ENCODE measurements at regions not wholly inside any gene's neighbourhood (a gene's known extent, or its start where the extent isn't known, plus 50 kb on each side); places are given as distances from the start of the nearest gene placed in this dataset.

DNA sequence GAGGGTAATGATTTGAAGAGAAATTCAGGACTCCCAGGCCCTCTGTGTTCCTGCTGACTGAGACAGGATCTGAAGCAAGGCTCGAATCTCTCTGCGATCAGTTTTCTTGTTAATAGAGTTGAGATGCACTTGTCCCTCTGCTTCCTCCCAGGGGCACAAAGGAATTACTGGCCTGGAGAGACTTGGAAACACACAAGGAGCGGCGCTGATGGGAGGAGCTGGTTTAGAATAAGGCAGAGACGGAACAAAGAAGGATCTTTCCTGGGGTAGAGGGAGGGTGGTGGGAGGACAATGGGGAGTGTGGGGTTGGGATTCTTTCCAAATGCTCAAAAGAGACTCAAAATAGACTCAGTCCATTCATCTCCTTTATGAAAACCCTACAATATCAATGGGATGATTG is 719.1 kb downstream of the UQCRFS1 start:
- H3K4me1 ChIP-seq: peaks cover 0 to 4% (median 0%) of the 10 kb centered on the region in 6 donors
- TF ChIP-seq, protein P1, sequence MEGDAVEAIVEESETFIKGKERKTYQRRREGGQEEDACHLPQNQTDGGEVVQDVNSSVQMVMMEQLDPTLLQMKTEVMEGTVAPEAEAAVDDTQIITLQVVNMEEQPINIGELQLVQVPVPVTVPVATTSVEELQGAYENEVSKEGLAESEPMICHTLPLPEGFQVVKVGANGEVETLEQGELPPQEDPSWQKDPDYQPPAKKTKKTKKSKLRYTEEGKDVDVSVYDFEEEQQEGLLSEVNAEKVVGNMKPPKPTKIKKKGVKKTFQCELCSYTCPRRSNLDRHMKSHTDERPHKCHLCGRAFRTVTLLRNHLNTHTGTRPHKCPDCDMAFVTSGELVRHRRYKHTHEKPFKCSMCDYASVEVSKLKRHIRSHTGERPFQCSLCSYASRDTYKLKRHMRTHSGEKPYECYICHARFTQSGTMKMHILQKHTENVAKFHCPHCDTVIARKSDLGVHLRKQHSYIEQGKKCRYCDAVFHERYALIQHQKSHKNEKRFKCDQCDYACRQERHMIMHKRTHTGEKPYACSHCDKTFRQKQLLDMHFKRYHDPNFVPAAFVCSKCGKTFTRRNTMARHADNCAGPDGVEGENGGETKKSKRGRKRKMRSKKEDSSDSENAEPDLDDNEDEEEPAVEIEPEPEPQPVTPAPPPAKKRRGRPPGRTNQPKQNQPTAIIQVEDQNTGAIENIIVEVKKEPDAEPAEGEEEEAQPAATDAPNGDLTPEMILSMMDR (IDR thresholded peaks at IDR 0.05 in 8 of 11, conservative IDR thresholded peaks at IDR 0.05 in 3 of 11): no peak
- TF ChIP-seq POLR2AphosphoS5 (IDR thresholded peaks at IDR 0.05) (no peak), POLR2A (IDR thresholded peaks at IDR 0.05) (no peak)
- no peak overlapping the region for H3K27ac ChIP-seq
- intact Hi-C loops (cut with DNase I; ENCODE audit: low total_unique reads): no loop called here
- DNase-seq: peak; percentile 20
- no peaks in the 10 kb centered on the region for H3K9me3 ChIP-seq
- no peaks in the 10 kb centered on the region for H3K27me3 ChIP-seq (replicated peaks in 1 of 7)
- 75 to 86% (median 80%) methylated on average over 5 of the region's 5 CpGs for WGBS, 5 donors
- no peak overlapping the region for H3K4me3 ChIP-seq
- H3K36me3 ChIP-seq: no peaks in the 10 kb centered on the region

DNA sequence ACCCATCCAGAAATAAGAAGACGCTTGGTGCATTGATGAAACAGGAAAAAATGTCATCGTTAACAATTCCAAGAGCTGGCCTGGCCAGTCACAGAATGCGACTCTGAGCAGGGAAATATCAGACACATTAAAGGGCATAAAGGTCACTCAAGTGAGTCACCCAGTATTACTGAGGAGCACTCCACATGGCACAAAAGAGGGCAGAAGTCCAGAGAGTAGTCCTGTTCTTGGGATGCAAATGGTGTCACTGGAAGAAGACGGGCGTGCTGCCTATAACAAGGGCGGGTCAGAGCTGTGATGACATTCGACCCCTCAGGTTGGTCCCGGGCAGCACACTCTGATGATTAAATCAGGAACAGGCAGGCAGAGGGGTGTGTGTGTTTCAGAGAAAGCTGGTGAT is 720.3 kb downstream of the UQCRFS1 start:
- H3K9me3 ChIP-seq: no peaks in the 10 kb centered on the region
- no peak overlapping the region for H3K27ac ChIP-seq
- no peaks in the 10 kb centered on the region for H3K27me3 ChIP-seq (replicated peaks in 1 of 7)
- TF ChIP-seq POLR2A (IDR thresholded peaks at IDR 0.05) (no peak), POLR2AphosphoS5 (IDR thresholded peaks at IDR 0.05) (no peak)
- TF ChIP-seq, protein P1 (IDR thresholded peaks at IDR 0.05 in 8 of 11, conservative IDR thresholded peaks at IDR 0.05 in 3 of 11): no peak
- DNase-seq: peak; percentile 19
- no peak overlapping the region for H3K4me3 ChIP-seq
- WGBS, 5 donors: 71 to 85% (median 79%) methylated on average over 8 of the region's 8 CpGs
- H3K4me1 ChIP-seq: peaks cover 0 to 9% (median 0%) of the 10 kb centered on the region in 6 donors
- H3K36me3 ChIP-seq: no peaks in the 10 kb centered on the region
- intact Hi-C loops (cut with DNase I; ENCODE audit: low total_unique reads): no loop called here

DNA sequence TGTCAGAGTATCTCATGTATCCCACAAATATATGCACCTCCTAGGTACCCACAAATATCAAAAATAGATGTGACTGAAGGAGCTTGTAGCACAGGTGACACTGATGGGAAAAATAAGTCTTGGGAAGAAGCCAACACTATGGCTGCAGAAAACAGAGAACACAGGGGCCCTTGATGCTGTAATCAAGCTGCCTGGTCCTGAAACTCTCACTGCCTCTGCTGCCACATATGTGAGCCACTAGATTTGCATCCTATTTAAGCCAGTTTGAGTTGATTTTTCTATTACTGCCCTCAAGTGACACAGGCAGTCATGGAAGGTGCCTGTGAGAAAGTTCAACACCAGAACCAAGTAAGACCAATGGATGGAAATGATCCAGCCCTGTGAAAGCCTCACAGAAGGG is 720.8 kb downstream of the UQCRFS1 start:
- TF ChIP-seq POLR2AphosphoS5 (IDR thresholded peaks at IDR 0.05) (no peak), POLR2A (IDR thresholded peaks at IDR 0.05) (no peak)
- TF ChIP-seq, protein P1 (IDR thresholded peaks at IDR 0.05 in 8 of 11, conservative IDR thresholded peaks at IDR 0.05 in 3 of 11): no peak
- H3K27ac ChIP-seq: no peak overlapping the region
- no peak for DNase-seq
- no peaks in the 10 kb centered on the region for H3K27me3 ChIP-seq (replicated peaks in 1 of 7)
- no peaks in the 10 kb centered on the region for H3K36me3 ChIP-seq
- intact Hi-C loops (cut with DNase I; ENCODE audit: low total_unique reads): no loop called here
- no peak overlapping the region for H3K4me3 ChIP-seq
- no peaks in the 10 kb centered on the region for H3K9me3 ChIP-seq
- H3K4me1 ChIP-seq: peaks cover 0 to 9% (median 0%) of the 10 kb centered on the region in 6 donors

DNA sequence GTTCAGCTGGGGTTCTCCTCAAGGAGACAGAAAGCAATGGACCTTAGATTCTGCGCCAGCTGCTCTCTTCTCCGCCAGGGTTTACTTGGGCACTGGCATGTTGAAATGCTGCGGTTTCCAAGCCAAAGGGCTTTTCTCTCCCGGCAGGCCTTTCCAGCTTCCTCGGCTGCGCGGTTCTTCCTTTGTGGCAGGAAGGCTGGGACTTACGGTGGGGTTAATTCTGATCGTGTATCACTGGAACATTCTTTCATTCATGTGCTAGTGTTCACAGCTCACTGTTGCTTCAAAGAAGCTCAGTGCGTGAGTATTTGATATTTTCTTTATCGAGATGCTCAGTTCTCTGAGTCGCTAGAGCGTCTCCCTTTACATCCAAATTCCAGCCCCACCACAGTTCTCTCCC is 723.2 kb downstream of the UQCRFS1 start:
- TF ChIP-seq POLR2AphosphoS5 (IDR thresholded peaks at IDR 0.05) (no peak), POLR2A (IDR thresholded peaks at IDR 0.05) (no peak)
- TF ChIP-seq, protein P1 (IDR thresholded peaks at IDR 0.05 in 8 of 11, conservative IDR thresholded peaks at IDR 0.05 in 3 of 11): no peak
- intact Hi-C loops (cut with DNase I; ENCODE audit: low total_unique reads): no loop called here
- peak; percentile 19 for DNase-seq
- peaks cover 0 to 16% (median 0%) of the 10 kb centered on the region in 6 donors for H3K4me1 ChIP-seq
- no peaks in the 10 kb centered on the region for H3K36me3 ChIP-seq
- no peaks in the 10 kb centered on the region for H3K9me3 ChIP-seq
- no peak overlapping the region for H3K27ac ChIP-seq
- H3K4me3 ChIP-seq: no peak overlapping the region
- no peaks in the 10 kb centered on the region for H3K27me3 ChIP-seq (replicated peaks in 1 of 7)
- WGBS, 5 donors: 63 to 77% (median 73%) methylated on average over 12 to 13 of the region's 13 CpGs

Data from spleen (tissue), 11 donors.